ENCODE measurements at regions not wholly inside any gene's neighbourhood (a gene's known extent, or its start where the extent isn't known, plus 50 kb on each side); places are given as distances from the start of the nearest gene placed in this dataset.

DNA sequence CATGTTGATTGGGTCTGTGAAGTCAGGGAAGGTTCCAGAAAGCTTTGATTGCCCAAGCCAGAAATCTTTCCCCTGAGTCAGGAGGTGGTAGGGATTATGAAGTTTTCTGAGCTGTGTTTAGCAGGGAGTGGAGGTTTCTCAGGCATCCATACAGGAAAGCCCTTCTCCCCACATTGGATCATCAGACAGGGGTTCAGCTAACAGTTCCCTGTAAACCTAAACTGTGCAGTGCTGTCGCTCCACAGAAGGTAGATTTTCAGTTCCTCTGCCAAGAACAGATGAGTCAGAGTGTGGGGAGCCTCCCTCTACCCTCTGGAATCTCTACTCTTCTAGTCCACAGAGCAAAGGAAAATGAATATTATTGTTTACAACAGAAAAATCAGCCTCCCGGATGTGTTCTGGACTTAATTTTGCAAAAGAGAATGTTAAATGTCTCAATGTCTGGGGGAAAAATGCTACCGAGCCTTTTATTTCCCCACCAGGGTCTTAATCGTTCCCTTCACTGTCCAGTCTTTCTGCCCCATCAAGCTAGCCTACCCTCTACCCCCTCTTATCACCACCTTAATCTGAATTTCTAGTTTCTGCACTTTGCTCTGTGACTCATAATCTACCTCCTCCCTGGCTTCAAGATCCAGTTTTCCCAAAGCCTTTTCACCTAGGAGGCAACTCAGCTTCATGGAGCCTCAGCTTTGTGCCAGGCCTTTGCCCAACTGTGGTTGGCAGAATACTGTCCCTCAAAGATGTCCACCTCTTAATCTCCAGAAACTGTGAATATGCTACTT is 355.6 kb downstream of the PRDM2 start:
- DNase-seq = no peak

GRCh38 chr1:14057640-14058039 is 357.7 kb downstream of the PRDM2 start:
- no peak for DNase-seq

- DNase-seq = no peak
These were observed 361.2 kb downstream of the PRDM2 start for GRCh38 chr1:14061204-14061603.

- no peak for DNase-seq
These were observed 361.7 kb downstream of the PRDM2 start for GRCh38 chr1:14061722-14062121.

DNA sequence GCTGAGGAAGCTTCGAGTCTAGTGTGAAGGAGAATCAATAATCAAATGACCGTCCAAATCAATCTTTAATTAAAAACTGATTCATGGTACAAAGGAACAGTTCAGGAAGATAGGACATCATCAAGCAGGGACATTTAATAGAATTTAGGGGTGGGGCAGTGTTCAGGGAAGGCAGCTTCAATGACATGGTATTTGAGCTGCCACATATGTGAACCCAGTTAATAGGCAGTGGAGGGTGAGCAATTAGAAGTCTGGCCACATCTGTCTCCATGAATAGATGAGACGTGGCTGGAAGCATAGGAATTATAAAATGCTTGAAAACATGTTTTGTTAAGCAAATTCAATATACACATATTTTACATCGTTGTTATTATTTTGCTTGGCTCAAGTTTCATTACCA is 362.7 kb downstream of the PRDM2 start:
- no peak for DNase-seq

DNA sequence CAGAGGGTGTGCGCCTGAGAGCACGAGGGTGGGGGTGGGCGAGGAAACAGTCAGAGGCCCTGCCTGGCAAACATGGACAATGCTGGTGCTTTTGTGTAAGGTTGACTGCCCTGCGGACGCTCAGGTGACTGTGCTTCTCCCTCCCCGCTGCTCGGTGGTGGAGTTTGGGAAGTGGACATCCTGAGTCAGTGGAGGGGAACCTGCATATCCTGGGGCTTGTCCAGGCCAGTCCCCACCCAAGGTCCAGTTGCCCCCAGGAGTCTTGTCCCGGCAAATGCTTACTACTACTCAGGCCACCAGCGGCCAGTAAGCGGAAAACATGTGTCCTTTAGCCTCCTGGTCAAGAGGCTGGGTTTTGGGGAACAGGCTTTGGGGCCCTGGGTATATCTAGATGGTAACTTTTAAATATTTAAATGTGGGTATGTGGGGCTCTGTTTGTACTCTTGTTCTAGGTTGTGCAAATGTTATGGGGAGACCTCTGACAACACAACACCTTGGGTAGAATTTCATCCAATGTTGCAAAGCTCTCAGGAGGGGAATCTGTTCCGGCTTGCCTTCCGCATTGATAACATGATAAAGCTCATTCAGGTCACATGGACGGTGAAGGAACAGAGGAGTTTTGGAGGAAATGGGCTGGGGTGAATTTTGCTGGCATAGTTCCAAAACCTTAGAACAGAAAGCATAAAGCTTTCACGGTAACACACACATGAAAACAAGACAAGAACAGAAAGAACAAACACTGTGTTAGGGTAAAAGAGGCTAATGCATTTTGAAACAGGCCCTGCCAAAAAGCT is 364.9 kb downstream of the PRDM2 start:
- peak; percentile 10 for DNase-seq

DNA sequence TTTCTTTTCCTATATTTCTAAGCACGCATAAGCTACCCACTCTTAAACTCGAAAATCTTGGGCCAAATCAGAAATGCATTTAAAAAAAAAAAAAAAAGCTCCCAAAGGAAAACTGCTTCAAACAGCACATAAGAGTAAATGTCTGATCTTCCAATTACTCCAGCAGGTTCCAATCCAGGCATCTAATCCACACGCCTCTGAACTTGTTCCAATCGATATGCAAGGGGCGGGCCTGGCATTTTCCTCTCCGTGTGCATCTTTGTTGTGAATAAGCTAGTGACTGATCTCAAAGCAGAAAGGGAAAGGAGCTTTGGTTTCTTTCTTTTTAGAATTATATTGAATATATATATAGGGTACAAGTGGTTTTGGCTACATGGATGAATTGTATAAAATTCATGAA is 365.5 kb downstream of the PRDM2 start:
- DNase-seq = no peak

DNA sequence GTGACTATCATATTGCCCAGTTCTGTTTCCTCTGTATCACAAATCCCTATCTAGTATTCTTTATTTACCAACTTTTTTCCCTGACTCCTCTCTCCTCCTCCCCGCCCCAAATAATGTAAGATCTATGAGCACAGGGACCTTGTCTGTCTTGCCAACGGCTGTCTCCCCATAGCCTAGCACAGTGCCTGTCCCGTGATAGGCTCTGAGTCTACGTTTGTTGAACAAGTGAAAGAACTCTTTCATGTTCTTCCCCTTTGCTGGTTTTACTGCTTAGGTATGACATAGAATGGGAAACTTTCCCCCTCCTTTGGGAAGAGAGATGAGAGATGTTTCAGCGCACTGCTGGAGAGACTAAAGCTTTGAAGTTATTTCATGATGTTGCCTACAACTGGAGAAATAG is 367.0 kb downstream of the PRDM2 start:
- DNase-seq = no peak

DNA sequence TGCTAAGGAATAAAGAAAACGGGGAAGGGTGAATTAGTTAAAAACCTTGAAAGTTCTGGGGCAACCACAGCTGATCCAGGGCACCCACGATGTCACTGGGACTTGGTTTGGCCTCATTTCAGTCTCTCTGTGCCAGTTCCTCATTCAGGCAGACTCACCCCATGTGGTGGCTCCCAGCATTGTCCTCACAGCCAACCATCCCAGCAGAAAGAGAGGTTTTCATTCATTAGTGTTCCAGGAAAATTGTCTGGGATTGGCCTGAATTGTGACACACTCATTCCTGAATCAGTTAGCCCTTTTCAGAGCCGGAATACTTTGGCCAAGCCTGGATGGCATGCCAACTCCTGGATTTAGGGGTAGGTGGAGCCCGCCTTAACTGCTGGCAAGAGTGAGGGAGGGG is 367.7 kb downstream of the PRDM2 start:
- no peak for DNase-seq

- DNase-seq = no peak
These were observed 371.6 kb downstream of the PRDM2 start for GRCh38 chr1:14071581-14071980.

DNA sequence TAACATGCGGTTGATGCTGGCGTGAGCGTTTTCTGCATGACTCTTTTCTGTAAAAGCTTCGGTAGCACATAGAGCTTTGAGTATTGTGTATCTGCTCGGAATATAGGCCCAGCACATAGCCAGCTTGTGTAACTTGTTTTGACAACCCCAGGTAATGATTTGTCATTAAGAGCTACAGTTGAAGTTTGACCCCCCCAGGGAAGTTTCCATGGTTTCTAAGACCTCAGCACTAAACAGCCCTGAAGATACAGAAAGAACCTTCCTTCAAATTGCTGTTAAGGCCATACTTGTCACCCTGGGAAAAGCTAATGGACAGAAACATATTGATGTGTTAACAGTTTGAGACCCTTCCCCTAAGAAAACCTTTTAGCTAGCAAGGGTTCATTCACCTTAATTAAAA is 380.7 kb downstream of the PRDM2 start:
- DNase-seq = no peak

DNA sequence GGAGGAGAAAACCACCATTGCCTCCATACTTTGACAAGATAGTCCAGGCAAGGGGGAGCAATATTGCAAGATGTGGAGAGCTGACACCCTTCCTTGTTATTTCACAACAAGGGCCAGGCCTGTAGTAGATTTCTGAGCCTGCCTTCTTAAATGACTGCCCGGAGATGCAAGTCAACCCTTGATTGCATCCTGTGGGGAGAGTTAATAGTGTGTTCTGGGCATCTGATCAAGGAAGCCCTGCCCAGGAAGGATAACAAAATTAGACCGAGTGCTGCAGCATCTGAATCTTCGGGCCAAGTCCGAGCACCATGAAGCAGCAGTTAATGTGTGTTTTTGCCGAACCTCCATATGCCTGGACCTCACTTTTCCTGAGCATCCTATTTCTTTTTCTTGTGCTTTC is 382.3 kb downstream of the PRDM2 start:
- no peak for DNase-seq

DNA sequence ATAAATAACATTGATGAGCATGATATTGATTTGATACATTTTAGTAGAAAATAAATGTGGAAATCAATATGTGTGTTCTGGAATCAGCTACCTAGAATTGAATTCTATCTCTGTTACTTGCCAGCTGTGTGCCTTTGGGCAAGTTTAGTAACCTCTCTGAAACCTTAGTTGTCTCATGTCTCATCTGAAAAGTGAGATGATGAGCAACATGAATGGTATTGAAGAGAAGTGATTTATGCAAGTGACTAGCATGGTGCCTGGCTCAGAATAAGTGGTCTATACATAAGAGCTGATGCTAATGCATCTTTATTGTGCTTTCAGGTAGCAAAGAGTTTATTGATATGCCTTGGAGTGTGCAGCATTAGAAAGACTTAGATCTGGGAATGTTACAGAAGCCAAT is 383.3 kb downstream of the PRDM2 start:
- no peak for DNase-seq

GRCh38 chr1:14083706-14084105 is 383.7 kb downstream of the PRDM2 start:
- DNase-seq = no peak

GRCh38 chr1:14090062-14090461 is 390.1 kb downstream of the PRDM2 start:
- no peak for DNase-seq

DNA sequence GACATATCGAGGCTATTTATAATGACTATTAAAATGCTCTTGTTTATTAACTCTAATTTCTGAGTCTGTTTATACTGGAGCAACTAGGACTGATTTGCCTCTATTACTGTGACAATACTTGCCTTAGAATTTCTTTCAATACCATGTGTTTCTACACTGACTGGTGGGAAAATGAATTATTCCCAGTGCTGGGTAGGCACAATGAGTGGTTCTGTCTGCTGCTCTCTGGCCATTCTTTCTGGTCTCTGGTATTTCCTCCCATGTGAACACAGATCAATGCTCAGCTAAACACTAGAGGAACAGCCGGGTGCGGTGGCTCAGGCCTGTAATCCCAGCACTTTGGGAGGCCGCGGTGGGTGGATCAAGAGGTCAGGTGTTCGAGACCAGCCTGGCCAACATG is 390.5 kb downstream of the PRDM2 start:
- no peak for DNase-seq

- DNase-seq = peak; percentile 54
These were observed 394.8 kb downstream of the PRDM2 start for GRCh38 chr1:14094611-14095400.

DNA sequence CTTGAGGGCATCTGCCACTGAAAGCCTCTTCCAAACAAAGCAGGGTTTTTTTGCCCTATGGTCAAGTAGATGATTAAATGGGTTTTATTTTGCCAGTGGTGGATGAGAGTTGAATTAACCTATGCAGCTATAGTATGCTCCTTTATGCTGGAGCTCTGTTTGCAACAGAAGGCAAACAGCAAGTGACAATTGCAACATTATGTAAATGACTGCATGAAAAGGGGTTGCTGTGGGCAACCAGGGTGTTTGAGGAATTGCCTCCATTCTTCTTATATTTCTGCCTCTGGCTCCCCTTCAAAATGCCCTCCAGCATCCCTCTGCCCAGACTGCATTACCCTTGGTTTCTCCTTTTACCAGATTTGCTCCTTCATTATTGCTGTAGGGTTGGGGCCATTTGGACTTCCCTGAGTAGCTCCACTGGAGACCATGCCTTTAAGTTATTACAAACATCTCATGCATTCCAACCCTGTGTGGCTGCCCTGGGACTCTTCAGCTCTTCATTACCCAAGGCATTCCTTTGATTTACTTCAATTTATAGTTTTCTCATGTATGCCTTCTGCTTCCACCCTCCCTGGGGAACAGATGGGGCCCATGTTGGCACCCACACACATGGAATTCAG is 398.4 kb downstream of the PRDM2 start:
- no peak for DNase-seq

DNA sequence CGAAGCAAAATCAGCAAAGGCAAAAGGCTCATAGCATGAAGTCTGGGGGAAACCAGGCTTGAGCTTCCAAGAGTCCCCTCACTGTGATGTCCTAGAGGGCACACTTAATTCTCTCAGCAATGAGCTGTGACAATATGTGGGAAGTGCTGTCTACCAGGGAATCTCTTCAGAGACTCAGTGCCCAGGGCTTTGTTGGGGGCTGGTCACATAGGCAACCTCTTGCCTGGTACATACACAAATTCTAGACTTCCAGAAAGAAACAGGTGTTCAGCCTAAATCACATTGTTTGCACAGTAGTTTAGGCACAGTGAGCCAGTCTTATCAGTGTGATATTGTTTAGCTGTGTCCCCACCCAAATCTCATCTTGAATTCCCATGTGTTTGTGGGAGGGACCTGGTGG is 400.5 kb downstream of the PRDM2 start:
- DNase-seq = no peak

- no peak for DNase-seq
These were observed 400.9 kb downstream of the PRDM2 start for GRCh38 chr1:14100919-14101318.

DNA sequence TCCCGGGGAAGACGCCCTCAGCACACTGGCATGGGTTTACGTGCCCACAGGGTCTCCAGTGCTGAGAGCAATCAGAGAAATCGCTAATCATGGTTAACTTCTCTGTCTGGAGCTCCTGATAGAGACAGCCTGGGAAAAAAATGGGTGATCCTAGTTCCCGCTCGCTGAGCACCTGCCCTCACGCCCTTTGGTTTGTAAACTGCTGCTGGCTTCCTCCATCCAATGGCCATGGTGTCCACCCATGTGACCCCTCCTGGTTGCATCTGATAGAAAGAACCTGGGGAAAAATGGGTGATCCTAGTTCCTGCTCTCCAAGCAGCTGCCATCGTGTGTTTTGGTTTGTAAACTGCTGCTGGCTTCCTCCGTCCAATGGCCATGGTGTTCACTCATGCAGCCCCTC is 402.2 kb downstream of the PRDM2 start:
- DNase-seq = no peak

GRCh38 chr1:14103878-14104430 is 404.0 kb downstream of the PRDM2 start:
- DNase-seq = no peak

- no peak for DNase-seq
These were observed 406.1 kb downstream of the PRDM2 start for GRCh38 chr1:14106126-14106525.

Data from COR-L47 (cell line).